A549 (cell line): ENCODE measurements at regions not wholly inside any gene's neighbourhood (a gene's known extent, or its start where the extent isn't known, plus 50 kb on each side); places are given as distances from the start of the nearest gene placed in this dataset.

ENCODE experiments used
- CEBPB ChIP-seq, 2 experiments: fragments of >200 bp in 1 of 2; sonication (Bioruptor Twin) in 1 of 2; formaldehyde crosslinking in 1 of 2; IDR thresholded peaks; 2 replicates each; pipeline ENCODE4 v1.6.1; 2012 to 2016
- CHD4 ChIP-seq: fragments of 200-600 bp; sonication (generic); IDR thresholded peaks from 2 replicates; pipeline ENCODE4 v1.6.1; 2016; ENCODE audit warnings: antibody characterized with exemption, mild to moderate bottlenecking, borderline replicate concordance
- CTCF ChIP-seq: fragments of >200 bp; sonication (Bioruptor Twin); formaldehyde crosslinking; IDR thresholded peaks from 3 replicates; pipeline ENCODE4 v1.5.1; 2016
- EP300 ChIP-seq, 2 experiments: fragments of >200 bp; sonication (Bioruptor Twin); formaldehyde crosslinking; IDR thresholded peaks; 2 replicates in 1 of 2; 3 replicates in 1 of 2; pipeline ENCODE4 v1.6.1; 2016 to 2017
- HMGXB4 ChIP-seq: fragments of 250-450 bp; sonication (Bioruptor Pico); IDR thresholded peaks from 2 replicates; pipeline ENCODE4 v1.5.0; 2021; ENCODE audit warnings: mild to moderate bottlenecking, moderate library complexity, borderline replicate concordance
- JUN ChIP-seq, 2 experiments: fragments of >200 bp; sonication (Bioruptor Twin); formaldehyde crosslinking; IDR thresholded peaks; 2 replicates in 1 of 2; 3 replicates in 1 of 2; pipeline ENCODE4 v1.6.1; 2016 to 2017
- KDM1A ChIP-seq: fragments of 200-600 bp; sonication (generic); IDR thresholded peaks from 2 replicates; pipeline ENCODE4 v1.6.1; 2016; ENCODE audit warnings: low read depth, mild to moderate bottlenecking
- MAFK ChIP-seq: fragments of 450-650 bp; IDR thresholded peaks from 2 replicates; pipeline ENCODE4 v1.6.1; 2014; ENCODE audit not compliant: partially characterized antibody
- MAZ ChIP-seq: fragments of 150-350 bp; IDR thresholded peaks from 2 replicates; pipeline ENCODE4 v1.6.1; 2014; ENCODE audit warnings: antibody characterized with exemption, low read depth, low read length, borderline replicate concordance
- POLR2A ChIP-seq: IDR thresholded peaks from 2 replicates; pipeline ENCODE4 v1.6.1; 2012; ENCODE audit warnings: mild to moderate bottlenecking, low read length
- REST ChIP-seq: fragments of 200-600 bp; sonication (generic); IDR thresholded peaks from 2 replicates; pipeline ENCODE4 v1.6.1; 2016; ENCODE audit warnings: antibody characterized with exemption, mild to moderate bottlenecking, moderate library complexity
- SREBF2 ChIP-seq: fragments of 450-650 bp; IDR thresholded peaks from 2 replicates; pipeline ENCODE4 v1.6.1; 2014; ENCODE audit warnings: mild to moderate bottlenecking, moderate library complexity
- USF2 ChIP-seq: fragments of 450-650 bp; IDR thresholded peaks from 2 replicates; pipeline ENCODE4 v1.6.1; 2014; ENCODE audit warnings: antibody characterized with exemption

- TF ChIP-seq USF2: no peak
- no peak for TF ChIP-seq CTCF
- TF ChIP-seq EP300 (IDR thresholded peaks at IDR 0.05): no peak
- TF ChIP-seq CHD4: no peak
- no peak for TF ChIP-seq REST
- no peak for TF ChIP-seq POLR2A
- TF ChIP-seq CEBPB (IDR thresholded peaks at IDR 0.05): no peak
- no peak for TF ChIP-seq MAZ
- TF ChIP-seq JUN (IDR thresholded peaks at IDR 0.05): no peak
- no peak for TF ChIP-seq SREBF2
- TF ChIP-seq KDM1A: no peak
- no peak for TF ChIP-seq MAFK
- no peak for TF ChIP-seq HMGXB4
These were observed 930.8 kb downstream of the IPMK start for GRCh38 chr10:57336865-57337264.
